GM18517 (cell line): ENCODE measurements at regions not wholly inside any gene's neighbourhood (a gene's known extent, or its start where the extent isn't known, plus 50 kb on each side); places are given as distances from the start of the nearest gene placed in this dataset.

Source experiments
- ATAC-seq: cut with Tn5 transposase; IDR thresholded peaks from one replicate; pipeline ENCODE4 v1.9.1; 2021; ENCODE audit warnings: mild to moderate bottlenecking, moderate library complexity; ENCODE audit not compliant: unreplicated experiment

GRCh38 chr1:164473544-164473943 lies 85.4 kb upstream of the PBX1 start:
- no peak for ATAC-seq

- ATAC-seq, result no peak
Observed at GRCh38 chr1:164475834-164476233, 83.2 kb upstream of the PBX1 start.

- no peak for ATAC-seq
Observed at GRCh38 chr1:164477343-164477742, 81.6 kb upstream of the PBX1 start.

- no peak for ATAC-seq
Observed at GRCh38 chr1:164479242-164479641, 79.7 kb upstream of the PBX1 start.

- ATAC-seq, result no peak
Observed at GRCh38 chr1:164480285-164480907, 78.6 kb upstream of the PBX1 start.

- ATAC-seq, result no peak
Observed at GRCh38 chr1:164495905-164496304, 63.1 kb upstream of the PBX1 start.

GRCh38 chr1:164498792-164499191 lies 60.2 kb upstream of the PBX1 start:
- no peak for ATAC-seq

- no peak for ATAC-seq
Observed at GRCh38 chr1:164504749-164505148, 54.2 kb upstream of the PBX1 start.
